Esophagus muscularis mucosa (tissue), 4 donors: ENCODE measurements at regions not wholly inside any gene's neighbourhood (a gene's known extent, or its start where the extent isn't known, plus 50 kb on each side); places are given as distances from the start of the nearest gene placed in this dataset.

Experiments
- DNase-seq: peaks from one replicate; pipeline ENCODE4 v3.0.0-alpha.2; 2017; ENCODE audit errors: extremely low spot score
- H3K27ac ChIP-seq, 4 donors: fragments of 200-600 bp; sonication (generic); replicated peaks in 1 of 4; 1 replicate in 3 of 4; 2 replicates in 1 of 4; pipeline ENCODE4 v1.5.1; 2016 to 2019; ENCODE audit warnings: mild to moderate bottlenecking in 1 of 4
- H3K27me3 ChIP-seq, 4 donors: fragments of 200-600 bp; sonication (generic); one replicate each; pipeline versions ENCODE4 v1.5.1 to v1.6.0; 2016 to 2019
- H3K36me3 ChIP-seq, 4 donors: fragments of 200-600 bp; sonication (generic); one replicate each; pipeline ENCODE4 v1.5.1; 2016 to 2019
- H3K4me1 ChIP-seq, 4 donors: fragments of 200-600 bp; sonication (generic); one replicate each; pipeline ENCODE4 v1.5.1; 2016 to 2019
- H3K4me3 ChIP-seq, 4 donors: fragments of 200-600 bp; sonication (generic); 1 replicate in 2 of 4; 2 replicates in 2 of 4; pipeline ENCODE4 v1.5.1; 2016 to 2019; ENCODE audit warnings: mild to moderate bottlenecking in 4 of 4, moderate library complexity in 1 of 4
- H3K9me3 ChIP-seq, 4 donors: fragments of 200-600 bp; sonication (generic); 1 replicate in 3 of 4; 2 replicates in 1 of 4; pipeline ENCODE4 v1.5.1; 2016 to 2019
- CTCF ChIP-seq, 3 experiments: fragments of 200-600 bp in 2 of 3; fragments of 450-650 bp in 1 of 3; sonication (generic) in 2 of 3; IDR thresholded peaks; one replicate each; pipeline ENCODE4 v1.5.1; 2017 to 2019; ENCODE audit warnings: antibody characterized with exemption in 3 of 3, mild to moderate bottlenecking in 2 of 3, moderate library complexity in 1 of 3
- EP300 ChIP-seq: sonication (generic); formaldehyde crosslinking; IDR thresholded peaks from one replicate; pipeline ENCODE4 v1.6.1; 2017; ENCODE audit warnings: antibody characterized with exemption
- POLR2A ChIP-seq: fragments of 450-650 bp; IDR thresholded peaks from one replicate; pipeline ENCODE4 v1.6.1; 2017; ENCODE audit warnings: antibody characterized with exemption, moderate library complexity, mild to moderate bottlenecking, low read depth
- POLR2AphosphoS5 ChIP-seq, 2 donors: sonication (generic); formaldehyde crosslinking; IDR thresholded peaks; one replicate each; pipeline ENCODE4 v1.6.1; 2017; ENCODE audit warnings: antibody characterized with exemption in 2 of 2
- WGBS: methylation state at CpG from one replicate; pipeline ENCODE4 v1.1.5; 2018; 5-methylcytosine and 5-hydroxymethylcytosine counted together
- intact Hi-C: fragments of 100-400 bp; cut with DNase I; formaldehyde crosslinking; loops from one replicate; pipeline ENCODE4 v1.15.1; 2023

GRCh38 chr2:78023356-78023755, 501.2 kb upstream of the LRRTM4 start:
- H3K4me3 ChIP-seq = no peak overlapping the region
- H3K27ac ChIP-seq = no peak overlapping the region
- intact Hi-C loops = no loop called here
- no peaks in the 10 kb centered on the region for H3K9me3 ChIP-seq
- TF ChIP-seq EP300 (no peak), POLR2A (no peak), POLR2AphosphoS5 (IDR thresholded peaks at IDR 0.05) (no peak), CTCF (IDR thresholded peaks at IDR 0.05) (no peak)
- WGBS = 60% methylated on average over 1 of the region's 1 CpG
- no peaks in the 10 kb centered on the region for H3K4me1 ChIP-seq
- no peaks in the 10 kb centered on the region for H3K36me3 ChIP-seq
- DNase-seq = no peak
- H3K27me3 ChIP-seq = no peaks in the 10 kb centered on the region

- H3K27ac ChIP-seq = no peak overlapping the region
- peaks cover 0 to 14% (median 7%) of the 10 kb centered on the region in 4 donors for H3K9me3 ChIP-seq
- no peaks in the 10 kb centered on the region for H3K4me1 ChIP-seq
- no peak for TF ChIP-seq POLR2A
- no peak for TF ChIP-seq CTCF (IDR thresholded peaks at IDR 0.05)
- H3K4me3 ChIP-seq = no peak overlapping the region
- no peaks in the 10 kb centered on the region for H3K36me3 ChIP-seq
- no peak for DNase-seq
- WGBS = 80% methylated on average over 2 of the region's 2 CpGs
- H3K27me3 ChIP-seq = no peaks in the 10 kb centered on the region
- intact Hi-C loops = no loop called here
These were observed 502.8 kb upstream of the LRRTM4 start for GRCh38 chr2:78024996-78025395.

- Histone ChIP-seq H3K4me1 (no peaks in the 10 kb centered on the region), H3K36me3 (no peaks in the 10 kb centered on the region), H3K4me3 (no peak overlapping the region), H3K27ac (no peak overlapping the region), H3K27me3 (no peaks in the 10 kb centered on the region), H3K9me3 (peaks cover 0 to 20% (median 8%) of the 10 kb centered on the region in 4 donors)
- 78% methylated on average over 4 of the region's 4 CpGs for WGBS
- intact Hi-C loops = no loop called here
- TF ChIP-seq CTCF (IDR thresholded peaks at IDR 0.05) (no peak), POLR2A (no peak), POLR2AphosphoS5 (IDR thresholded peaks at IDR 0.05) (no peak), EP300 (no peak)
- no peak for DNase-seq
These were observed 507.3 kb upstream of the LRRTM4 start for GRCh38 chr2:78029392-78029995.

GRCh38 chr2:78034706-78035105, 512.5 kb upstream of the LRRTM4 start:
- no peak overlapping the region for H3K27ac ChIP-seq
- no peaks in the 10 kb centered on the region for H3K36me3 ChIP-seq
- no peaks in the 10 kb centered on the region for H3K27me3 ChIP-seq
- H3K4me3 ChIP-seq = no peak overlapping the region
- intact Hi-C loops = no loop called here
- H3K9me3 ChIP-seq = peaks cover 0 to 9% (median 3%) of the 10 kb centered on the region in 4 donors
- H3K4me1 ChIP-seq = no peaks in the 10 kb centered on the region
- WGBS = 37% methylated on average over 3 of the region's 3 CpGs
- DNase-seq = no peak
- TF ChIP-seq POLR2A (no peak), EP300 (no peak), POLR2AphosphoS5 (IDR thresholded peaks at IDR 0.05) (no peak), CTCF (IDR thresholded peaks at IDR 0.05) (no peak)

- DNase-seq = no peak
- Histone ChIP-seq H3K36me3 (no peaks in the 10 kb centered on the region), H3K9me3 (no peaks in the 10 kb centered on the region), H3K4me1 (no peaks in the 10 kb centered on the region), H3K27me3 (no peaks in the 10 kb centered on the region), H3K4me3 (no peak overlapping the region), H3K27ac (no peak overlapping the region)
- 72% methylated on average over 2 of the region's 2 CpGs for WGBS
- TF ChIP-seq POLR2AphosphoS5 (IDR thresholded peaks at IDR 0.05) (no peak), EP300 (no peak), CTCF (IDR thresholded peaks at IDR 0.05) (no peak), POLR2A (no peak)
- intact Hi-C loops = no loop called here
These were observed 513.6 kb upstream of the LRRTM4 start for GRCh38 chr2:78035804-78036203.
